Lung (tissue), 11 donors: ENCODE measurements at regions not wholly inside any gene's neighbourhood (a gene's known extent, or its start where the extent isn't known, plus 50 kb on each side); places are given as distances from the start of the nearest gene placed in this dataset.

Experiments used
- ATAC-seq: fragments of 200-7000 bp; cut with Tn5 transposase; one replicate; pipeline ENCODE4 v1.9.1; 2020; ENCODE audit warnings: moderate number of reproducible peaks; ENCODE audit not compliant: insufficient read depth, low FRiP score
- DNase-seq, 3 donors: peaks; one replicate each; pipeline ENCODE4 v3.0.0-alpha.2; 2013 to 2017
- H3K27ac ChIP-seq, 2 donors: one replicate each; pipeline ENCODE4 v1.5.1; 2013; ENCODE audit warnings: mild to moderate bottlenecking in 2 of 2, moderate library complexity in 2 of 2, control low read depth in 1 of 2, inconsistent platforms in 1 of 2, low read depth in 1 of 2, low read length in 1 of 2
- H3K27me3 ChIP-seq, 3 donors: one replicate each; pipeline ENCODE4 v1.5.1; 2013; ENCODE audit warnings: low read length in 2 of 3; ENCODE audit not compliant: control insufficient read depth in 3 of 3, insufficient read depth in 3 of 3
- H3K36me3 ChIP-seq, 4 donors: one replicate each; pipeline ENCODE4 v1.5.1; 2013; ENCODE audit warnings: low read length in 4 of 4, mild to moderate bottlenecking in 1 of 4, moderate library complexity in 1 of 4; ENCODE audit not compliant: control insufficient read depth in 4 of 4, insufficient read depth in 4 of 4
- H3K4me1 ChIP-seq, 5 donors: one replicate each; pipeline ENCODE4 v1.5.1; 2013; ENCODE audit warnings: low read length in 5 of 5, mild to moderate bottlenecking in 2 of 5, moderate library complexity in 1 of 5; ENCODE audit not compliant: control insufficient read depth in 5 of 5, insufficient read depth in 5 of 5
- H3K4me3 ChIP-seq: one replicate; pipeline ENCODE4 v1.5.1; 2013; ENCODE audit warnings: mild to moderate bottlenecking, control low read depth, moderate library complexity
- H3K9ac ChIP-seq, 2 donors: one replicate each; pipeline ENCODE4 v1.5.1; 2013; ENCODE audit warnings: low read length in 2 of 2, control low read depth in 1 of 2; ENCODE audit not compliant: insufficient read depth in 1 of 2
- H3K9me3 ChIP-seq, 4 donors: one replicate each; pipeline ENCODE4 v1.5.1; 2013; ENCODE audit warnings: low read length in 3 of 4, mild to moderate bottlenecking in 1 of 4, moderate library complexity in 1 of 4; ENCODE audit not compliant: control insufficient read depth in 4 of 4, insufficient read depth in 3 of 4
- WGBS, 2 donors: extraction: QIAGEN DNeasy Blood & Tissue Kit; methylation state at CpG; one replicate each; pipeline ENCODE4 v1.1.7; 2013; 5-methylcytosine and 5-hydroxymethylcytosine counted together
- TF ChIP-seq, protein P1 (sequence below): IDR thresholded peaks from 2 replicates; pipeline ENCODE4 v1.5.1; 2012; ENCODE audit warnings: mild to moderate bottlenecking; ENCODE audit errors: control extremely low read depth, extremely low read depth
- donor health status: control.
- donor health status: control.
- donor health status: Bipolar disorder and iron deficiency.
- donor health status: healthy.
- donor health status: DM: yes; HTN: yes; CAD: no.

DNA sequence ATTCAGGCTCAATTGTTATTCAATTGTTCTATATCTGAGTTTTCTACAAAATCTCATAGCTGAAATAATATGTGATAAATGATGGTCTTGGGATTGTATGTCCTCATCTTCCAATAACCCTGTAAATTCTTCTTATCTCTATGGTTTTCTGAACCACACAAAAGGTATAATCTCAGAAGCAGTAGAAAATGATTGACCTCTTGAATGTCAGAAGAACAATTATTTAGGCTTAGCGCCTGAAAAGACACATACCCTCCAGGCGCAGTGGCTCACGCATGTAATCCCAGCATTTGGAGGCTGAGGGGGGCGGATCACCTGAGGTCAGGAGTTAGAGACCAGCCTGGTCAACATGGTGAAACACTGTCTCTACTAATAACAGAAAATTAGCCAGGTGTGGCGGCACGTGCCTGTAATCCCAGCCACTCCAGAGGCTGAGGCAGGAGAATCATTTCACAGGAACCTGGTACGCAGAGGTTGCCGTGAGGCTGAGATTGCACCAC is 288.0 kb upstream of the TBC1D5 start:
- WGBS, 2 donors, result 89 to 90% methylated on average over 8 of the region's 8 CpGs
- ATAC-seq, result no peak
- H3K27ac ChIP-seq, result no peak overlapping the region

DNA sequence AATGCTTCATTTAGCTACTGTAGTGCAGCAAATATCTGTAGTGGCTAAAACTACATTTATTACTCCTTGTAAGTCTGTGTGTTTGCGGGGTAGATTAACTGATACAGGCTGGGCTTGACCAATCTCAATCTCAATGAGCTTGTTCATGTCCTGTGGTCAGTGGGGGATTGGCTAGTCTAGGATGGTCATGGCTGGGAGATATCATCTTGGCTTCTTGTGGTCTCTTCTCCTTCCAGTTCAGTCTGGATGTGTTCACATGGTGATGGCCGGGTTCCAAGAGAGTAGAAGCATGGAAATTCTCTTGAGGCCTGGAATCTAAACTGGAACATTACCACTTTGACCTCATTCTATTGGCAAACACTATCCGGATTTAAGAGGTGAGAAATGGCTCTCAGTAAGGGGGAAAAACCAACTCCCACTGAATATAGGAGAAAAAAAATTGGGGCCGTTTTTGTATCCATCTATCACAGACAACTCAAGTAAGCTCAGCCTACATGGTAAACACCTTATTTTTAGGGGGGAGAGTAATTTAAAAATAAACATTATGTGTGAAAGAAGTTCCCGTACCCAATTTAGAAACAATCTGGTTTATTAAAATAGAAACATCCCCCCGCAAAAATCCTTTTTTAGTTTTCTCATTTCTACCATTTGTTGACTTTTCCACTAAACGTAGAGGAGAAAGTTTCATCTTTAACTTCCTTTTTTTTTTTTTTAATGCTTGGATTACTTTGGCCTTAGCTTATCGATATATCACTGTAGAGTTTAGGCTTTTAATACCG is 284.9 kb upstream of the TBC1D5 start:
- 82 to 83% methylated on average over 9 of the region's 9 CpGs for WGBS, 2 donors
- H3K9me3 ChIP-seq, result peaks cover 0 to 7% (median 0%) of the 10 kb centered on the region in 4 donors
- H3K9ac ChIP-seq, result no peak overlapping the region
- H3K36me3 ChIP-seq, result no peaks in the 10 kb centered on the region
- DNase-seq (peak in 1 of 3 donors; percentile 13), ATAC-seq (no peak)
- H3K4me1 ChIP-seq, result no peaks in the 10 kb centered on the region
- TF ChIP-seq, protein P1, sequence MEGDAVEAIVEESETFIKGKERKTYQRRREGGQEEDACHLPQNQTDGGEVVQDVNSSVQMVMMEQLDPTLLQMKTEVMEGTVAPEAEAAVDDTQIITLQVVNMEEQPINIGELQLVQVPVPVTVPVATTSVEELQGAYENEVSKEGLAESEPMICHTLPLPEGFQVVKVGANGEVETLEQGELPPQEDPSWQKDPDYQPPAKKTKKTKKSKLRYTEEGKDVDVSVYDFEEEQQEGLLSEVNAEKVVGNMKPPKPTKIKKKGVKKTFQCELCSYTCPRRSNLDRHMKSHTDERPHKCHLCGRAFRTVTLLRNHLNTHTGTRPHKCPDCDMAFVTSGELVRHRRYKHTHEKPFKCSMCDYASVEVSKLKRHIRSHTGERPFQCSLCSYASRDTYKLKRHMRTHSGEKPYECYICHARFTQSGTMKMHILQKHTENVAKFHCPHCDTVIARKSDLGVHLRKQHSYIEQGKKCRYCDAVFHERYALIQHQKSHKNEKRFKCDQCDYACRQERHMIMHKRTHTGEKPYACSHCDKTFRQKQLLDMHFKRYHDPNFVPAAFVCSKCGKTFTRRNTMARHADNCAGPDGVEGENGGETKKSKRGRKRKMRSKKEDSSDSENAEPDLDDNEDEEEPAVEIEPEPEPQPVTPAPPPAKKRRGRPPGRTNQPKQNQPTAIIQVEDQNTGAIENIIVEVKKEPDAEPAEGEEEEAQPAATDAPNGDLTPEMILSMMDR, result no peak
- H3K27ac ChIP-seq, result no peak overlapping the region
- no peak overlapping the region for H3K4me3 ChIP-seq
- H3K27me3 ChIP-seq, result peaks cover 0 to 2% (median 2%) of the 10 kb centered on the region in 3 donors

More for the DNA sequence above, 288.0 kb upstream of the TBC1D5 start:
- H3K9ac ChIP-seq, result no peak overlapping the region
- TF ChIP-seq, protein P1, result no peak
- no peaks in the 10 kb centered on the region for H3K36me3 ChIP-seq
- H3K27me3 ChIP-seq, result peaks cover 0 to 2% (median 0%) of the 10 kb centered on the region in 3 donors
- H3K4me1 ChIP-seq, result no peaks in the 10 kb centered on the region
- no peak overlapping the region for H3K4me3 ChIP-seq
- DNase-seq, result no peak
- peaks cover 0 to 2% (median 0%) of the 10 kb centered on the region in 4 donors for H3K9me3 ChIP-seq

DNA sequence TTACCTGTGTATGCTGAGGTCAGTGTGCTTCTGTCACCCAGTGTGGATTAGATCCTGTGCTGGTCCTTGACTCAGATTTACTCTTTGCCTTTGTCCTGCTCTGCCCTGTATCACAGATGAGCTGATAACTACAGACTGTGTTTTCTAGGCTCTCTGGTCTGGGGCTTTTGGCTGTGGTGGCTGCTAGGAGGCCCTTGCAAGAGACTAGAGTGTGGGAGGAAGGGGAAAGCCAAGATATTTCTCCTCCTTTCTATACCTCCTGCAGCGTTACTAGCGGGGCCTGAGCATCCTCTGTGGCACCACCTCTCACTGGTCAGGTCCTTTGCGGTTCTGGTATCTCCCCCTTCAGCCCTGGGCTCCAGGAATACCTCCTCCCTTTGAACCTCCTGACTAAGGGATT is 282.3 kb upstream of the TBC1D5 start:
- ATAC-seq (no peak), DNase-seq (no peak)
- WGBS, 2 donors, result 91 to 94% methylated on average over 3 of the region's 3 CpGs
- Histone ChIP-seq H3K27me3 (peaks cover 0 to 5% (median 0%) of the 10 kb centered on the region in 3 donors), H3K9ac (no peak overlapping the region), H3K36me3 (no peaks in the 10 kb centered on the region), H3K9me3 (peaks cover 0 to 7% (median 0%) of the 10 kb centered on the region in 4 donors), H3K4me1 (no peaks in the 10 kb centered on the region), H3K4me3 (no peak overlapping the region), H3K27ac (no peak overlapping the region)
- TF ChIP-seq, protein P1, result no peak

DNA sequence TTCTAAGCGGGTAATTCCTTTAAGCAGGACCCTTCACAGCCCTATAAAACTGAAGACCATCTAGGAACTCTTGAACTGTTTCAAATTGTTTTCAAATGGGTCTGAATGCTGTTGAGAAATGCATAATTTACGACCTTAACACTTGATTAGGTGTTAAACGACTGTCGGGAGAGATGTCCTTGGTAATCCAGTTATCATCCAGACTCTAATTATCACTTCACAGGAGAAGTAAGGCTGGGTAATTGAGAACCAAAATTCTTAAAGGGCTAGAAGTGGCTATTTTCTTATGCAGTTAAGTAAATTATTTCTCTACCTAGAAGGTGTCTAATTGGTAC is 276.7 kb upstream of the TBC1D5 start:
- H3K9ac ChIP-seq, result no peak overlapping the region
- no peak for ATAC-seq
- no peaks in the 10 kb centered on the region for H3K36me3 ChIP-seq
- TF ChIP-seq, protein P1, result no peak
- WGBS, 2 donors, result 49 to 72% methylated on average over 4 of the region's 4 CpGs
- no peak for DNase-seq
- no peaks in the 10 kb centered on the region for H3K4me1 ChIP-seq
- no peak overlapping the region for H3K4me3 ChIP-seq
- peaks cover 0 to 2% (median 0%) of the 10 kb centered on the region in 4 donors for H3K9me3 ChIP-seq
- H3K27ac ChIP-seq, result no peak overlapping the region
- peaks cover 0 to 6% (median 5%) of the 10 kb centered on the region in 3 donors for H3K27me3 ChIP-seq
